GM23338 (cell line): ENCODE measurements at regions not wholly inside any gene's neighbourhood (a gene's known extent, or its start where the extent isn't known, plus 50 kb on each side); places are given as distances from the start of the nearest gene placed in this dataset.

Source experiments
- CREB1 ChIP-seq: fragments of 250-450 bp; sonication (Bioruptor Pico); IDR thresholded peaks from 2 replicates; pipeline ENCODE4 v1.5.0; 2020; ENCODE audit warnings: low read depth, mild to moderate bottlenecking, moderate library complexity
- EZH2 ChIP-seq: fragments of 200-600 bp; sonication (generic); IDR thresholded peaks from one replicate; pipeline ENCODE4 v1.8.0; 2017; ENCODE audit warnings: antibody characterized with exemption, mild to moderate bottlenecking, low read depth; ENCODE audit not compliant: unreplicated experiment
- JUNB ChIP-seq: IDR thresholded peaks from one replicate; pipeline ENCODE4 v1.6.1; 2016; ENCODE audit warnings: antibody characterized with exemption; ENCODE audit not compliant: unreplicated experiment
- NANOG ChIP-seq: IDR thresholded peaks from 2 replicates; pipeline ENCODE4 v1.6.1; 2016; ENCODE audit warnings: antibody characterized with exemption, borderline replicate concordance
- POLR2AphosphoS5 ChIP-seq: IDR thresholded peaks from 2 replicates; pipeline ENCODE4 v1.6.1; 2016; ENCODE audit warnings: antibody characterized with exemption, low read depth
- ZNF331 ChIP-seq: fragments of 250-450 bp; sonication (Bioruptor Pico); IDR thresholded peaks from 2 replicates; pipeline ENCODE4 v1.5.0; 2020; ENCODE audit warnings: low read depth, mild to moderate bottlenecking, moderate library complexity
- TF ChIP-seq, protein P1 (sequence below), 2 experiments: fragments of 200-600 bp in 1 of 2; sonication (generic) in 1 of 2; conservative IDR thresholded peaks; 2 replicates each; pipeline versions ENCODE4 v1.5.1 to v1.6.1; 2016 to 2017; ENCODE audit warnings: antibody characterized with exemption in 2 of 2, low read depth in 2 of 2, mild to moderate bottlenecking in 2 of 2, moderate library complexity in 1 of 2
- TF ChIP-seq, protein P2 (sequence below): IDR thresholded peaks from one replicate; pipeline ENCODE4 v1.6.1; 2018; ENCODE audit warnings: antibody characterized with exemption; ENCODE audit not compliant: unreplicated experiment

DNA sequence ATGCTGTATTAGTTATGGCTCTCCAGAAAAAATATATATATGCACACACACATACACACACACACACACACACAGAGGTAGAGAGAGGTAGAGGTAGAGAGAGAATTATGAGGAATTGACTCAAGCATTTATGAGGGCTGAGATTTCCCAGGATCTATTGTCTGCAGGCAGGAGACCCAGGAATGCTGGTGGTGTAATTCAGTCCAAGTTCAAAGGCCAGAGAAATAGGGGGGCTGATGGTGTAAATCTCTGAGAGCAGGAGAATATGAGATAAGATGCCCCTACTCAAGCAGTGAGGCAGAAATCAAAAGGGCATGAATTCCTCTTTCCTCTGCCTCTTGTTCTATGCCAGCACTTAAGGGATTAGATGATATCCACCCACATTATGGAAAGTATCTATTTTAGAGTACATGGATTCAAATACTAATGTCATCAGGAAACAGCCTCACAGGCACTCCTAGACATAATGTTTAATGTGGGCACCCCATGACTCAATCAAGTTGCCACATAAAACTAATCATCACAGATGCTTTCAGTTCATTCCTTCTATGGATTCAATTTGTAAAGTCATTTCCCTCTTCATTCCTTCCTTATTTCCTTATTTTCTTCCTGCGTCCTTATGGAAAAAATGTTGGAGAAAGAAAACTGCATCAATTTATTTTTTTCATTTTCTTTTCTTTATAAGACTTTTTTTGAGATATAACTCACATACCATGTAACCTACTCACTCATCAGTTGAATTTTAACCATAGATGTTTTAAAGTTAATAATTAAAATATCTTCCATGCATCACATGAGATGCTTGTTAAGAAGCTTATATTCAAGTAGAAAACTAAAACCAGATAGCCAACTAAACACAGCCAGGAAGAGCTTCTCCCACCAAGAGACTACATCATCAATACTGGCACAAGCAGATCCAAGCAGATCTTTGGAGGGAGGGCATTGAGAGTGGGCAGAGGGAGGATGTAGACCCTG lies 406.2 kb downstream of the MBD2 start:
- TF ChIP-seq, protein P1, sequence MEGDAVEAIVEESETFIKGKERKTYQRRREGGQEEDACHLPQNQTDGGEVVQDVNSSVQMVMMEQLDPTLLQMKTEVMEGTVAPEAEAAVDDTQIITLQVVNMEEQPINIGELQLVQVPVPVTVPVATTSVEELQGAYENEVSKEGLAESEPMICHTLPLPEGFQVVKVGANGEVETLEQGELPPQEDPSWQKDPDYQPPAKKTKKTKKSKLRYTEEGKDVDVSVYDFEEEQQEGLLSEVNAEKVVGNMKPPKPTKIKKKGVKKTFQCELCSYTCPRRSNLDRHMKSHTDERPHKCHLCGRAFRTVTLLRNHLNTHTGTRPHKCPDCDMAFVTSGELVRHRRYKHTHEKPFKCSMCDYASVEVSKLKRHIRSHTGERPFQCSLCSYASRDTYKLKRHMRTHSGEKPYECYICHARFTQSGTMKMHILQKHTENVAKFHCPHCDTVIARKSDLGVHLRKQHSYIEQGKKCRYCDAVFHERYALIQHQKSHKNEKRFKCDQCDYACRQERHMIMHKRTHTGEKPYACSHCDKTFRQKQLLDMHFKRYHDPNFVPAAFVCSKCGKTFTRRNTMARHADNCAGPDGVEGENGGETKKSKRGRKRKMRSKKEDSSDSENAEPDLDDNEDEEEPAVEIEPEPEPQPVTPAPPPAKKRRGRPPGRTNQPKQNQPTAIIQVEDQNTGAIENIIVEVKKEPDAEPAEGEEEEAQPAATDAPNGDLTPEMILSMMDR (conservative IDR thresholded peaks at IDR 0.05; ENCODE audit: low read depth in 2 of 2), result no peak
- TF ChIP-seq, protein P2, sequence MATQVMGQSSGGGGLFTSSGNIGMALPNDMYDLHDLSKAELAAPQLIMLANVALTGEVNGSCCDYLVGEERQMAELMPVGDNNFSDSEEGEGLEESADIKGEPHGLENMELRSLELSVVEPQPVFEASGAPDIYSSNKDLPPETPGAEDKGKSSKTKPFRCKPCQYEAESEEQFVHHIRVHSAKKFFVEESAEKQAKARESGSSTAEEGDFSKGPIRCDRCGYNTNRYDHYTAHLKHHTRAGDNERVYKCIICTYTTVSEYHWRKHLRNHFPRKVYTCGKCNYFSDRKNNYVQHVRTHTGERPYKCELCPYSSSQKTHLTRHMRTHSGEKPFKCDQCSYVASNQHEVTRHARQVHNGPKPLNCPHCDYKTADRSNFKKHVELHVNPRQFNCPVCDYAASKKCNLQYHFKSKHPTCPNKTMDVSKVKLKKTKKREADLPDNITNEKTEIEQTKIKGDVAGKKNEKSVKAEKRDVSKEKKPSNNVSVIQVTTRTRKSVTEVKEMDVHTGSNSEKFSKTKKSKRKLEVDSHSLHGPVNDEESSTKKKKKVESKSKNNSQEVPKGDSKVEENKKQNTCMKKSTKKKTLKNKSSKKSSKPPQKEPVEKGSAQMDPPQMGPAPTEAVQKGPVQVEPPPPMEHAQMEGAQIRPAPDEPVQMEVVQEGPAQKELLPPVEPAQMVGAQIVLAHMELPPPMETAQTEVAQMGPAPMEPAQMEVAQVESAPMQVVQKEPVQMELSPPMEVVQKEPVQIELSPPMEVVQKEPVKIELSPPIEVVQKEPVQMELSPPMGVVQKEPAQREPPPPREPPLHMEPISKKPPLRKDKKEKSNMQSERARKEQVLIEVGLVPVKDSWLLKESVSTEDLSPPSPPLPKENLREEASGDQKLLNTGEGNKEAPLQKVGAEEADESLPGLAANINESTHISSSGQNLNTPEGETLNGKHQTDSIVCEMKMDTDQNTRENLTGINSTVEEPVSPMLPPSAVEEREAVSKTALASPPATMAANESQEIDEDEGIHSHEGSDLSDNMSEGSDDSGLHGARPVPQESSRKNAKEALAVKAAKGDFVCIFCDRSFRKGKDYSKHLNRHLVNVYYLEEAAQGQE, result no peak
- no peak for TF ChIP-seq EZH2
- no peak for TF ChIP-seq POLR2AphosphoS5
- TF ChIP-seq CREB1 (CRISPR knock-in tag), result no peak
- no peak for TF ChIP-seq ZNF331 (CRISPR knock-in tag)
- no peak for TF ChIP-seq JUNB
- TF ChIP-seq NANOG, result no peak
